ENCODE measurements at regions not wholly inside any gene's neighbourhood (a gene's known extent, or its start where the extent isn't known, plus 50 kb on each side); places are given as distances from the start of the nearest gene placed in this dataset.

- TF ChIP-seq CTCF (IDR thresholded peaks at IDR 0.05) (no peak), EP300 (IDR thresholded peaks at IDR 0.05) (no peak), POLR2AphosphoS5 (IDR thresholded peaks at IDR 0.05) (no peak), POLR2A (IDR thresholded peaks at IDR 0.05; ENCODE audit: low read depth) (no peak)
Measured at GRCh38 chr18:27567434-27567833, 382.3 kb upstream of the CHST9 start.

All from esophagus muscularis mucosa (tissue), 4 donors.